ENCODE measurements at regions not wholly inside any gene's neighbourhood (a gene's known extent, or its start where the extent isn't known, plus 50 kb on each side); places are given as distances from the start of the nearest gene placed in this dataset.
"Not testable (repeated sequence)": the region's sequence is repeated elsewhere in the genome, so short reads cannot be mapped to it uniquely, and the experiment has no call there.

GRCh38 chr1:192876633-192877032 lies 67.8 kb downstream of the RGS2 start:
- Histone ChIP-seq H3K27ac (no peak overlapping the region), H3K27me3 (replicated peaks) (no peaks in the 10 kb centered on the region), H3K36me3 (replicated peaks) (no peaks in the 10 kb centered on the region), H3K4me3 (ENCODE audit: low read depth, low read length) (no peak overlapping the region)
- no peak for DNase-seq
- no peak for TF ChIP-seq CTCF (IDR thresholded peaks at IDR 0.05; ENCODE audit: low read depth, low read length, missing control alignments)
- in situ Hi-C loops (cut with HindIII; ENCODE audit: low pct_ligation_motif_present, low sequenced_read_pairs), result no loop called here

- DNase-seq, result peak; percentile 23
- in situ Hi-C loops (cut with HindIII; ENCODE audit: low pct_ligation_motif_present, low sequenced_read_pairs), result no loop called here
- Histone ChIP-seq H3K36me3 (replicated peaks) (no peaks in the 10 kb centered on the region), H3K27me3 (replicated peaks) (no peaks in the 10 kb centered on the region), H3K4me3 (ENCODE audit: low read depth, low read length) (no peak overlapping the region), H3K27ac (no peak overlapping the region)
- TF ChIP-seq CTCF (IDR thresholded peaks at IDR 0.05; ENCODE audit: low read depth, low read length, missing control alignments), result no peak
These were observed 68.5 kb downstream of the RGS2 start for GRCh38 chr1:192877283-192877886.

GRCh38 chr1:192878249-192878648 lies 69.4 kb downstream of the RGS2 start:
- Histone ChIP-seq H3K27ac (no peak overlapping the region), H3K27me3 (replicated peaks) (no peaks in the 10 kb centered on the region), H3K4me3 (ENCODE audit: low read depth, low read length) (no peak overlapping the region), H3K36me3 (replicated peaks) (no peaks in the 10 kb centered on the region)
- in situ Hi-C loops (cut with HindIII; ENCODE audit: low pct_ligation_motif_present, low sequenced_read_pairs), result no loop called here
- TF ChIP-seq CTCF (IDR thresholded peaks at IDR 0.05; ENCODE audit: low read depth, low read length, missing control alignments), result no peak
- peak; percentile 16 for DNase-seq

- H3K27ac ChIP-seq, result no peak overlapping the region
- H3K36me3 ChIP-seq (replicated peaks), result no peaks in the 10 kb centered on the region
- no peaks in the 10 kb centered on the region for H3K27me3 ChIP-seq (replicated peaks)
- peak; percentile 56 for DNase-seq
- in situ Hi-C loops (cut with HindIII; ENCODE audit: low pct_ligation_motif_present, low sequenced_read_pairs), result no loop called here
- no peak overlapping the region for H3K4me3 ChIP-seq (ENCODE audit: low read depth, low read length)
- TF ChIP-seq CTCF (IDR thresholded peaks at IDR 0.05; ENCODE audit: low read depth, low read length, missing control alignments), result no peak
These were observed 70.6 kb downstream of the RGS2 start for GRCh38 chr1:192879406-192879805.

- H3K27ac ChIP-seq, result no peak overlapping the region
- no peak overlapping the region for H3K4me3 ChIP-seq (ENCODE audit: low read depth, low read length)
- H3K36me3 ChIP-seq (replicated peaks), result no peaks in the 10 kb centered on the region
- in situ Hi-C loops (cut with HindIII; ENCODE audit: low pct_ligation_motif_present, low sequenced_read_pairs), result no loop called here
- no peaks in the 10 kb centered on the region for H3K27me3 ChIP-seq (replicated peaks)
- no peak for DNase-seq
- no peak for TF ChIP-seq CTCF (IDR thresholded peaks at IDR 0.05; ENCODE audit: low read depth, low read length, missing control alignments)
These were observed 71.4 kb downstream of the RGS2 start for GRCh38 chr1:192880231-192880630.

- in situ Hi-C loops (cut with HindIII; ENCODE audit: low pct_ligation_motif_present, low sequenced_read_pairs), result no loop called here
- no peak for TF ChIP-seq CTCF (IDR thresholded peaks at IDR 0.05; ENCODE audit: low read depth, low read length, missing control alignments)
- Histone ChIP-seq H3K27ac (no peak overlapping the region), H3K4me3 (ENCODE audit: low read depth, low read length) (no peak overlapping the region), H3K27me3 (replicated peaks) (no peaks in the 10 kb centered on the region), H3K36me3 (replicated peaks) (no peaks in the 10 kb centered on the region)
- no peak for DNase-seq
These were observed 75.4 kb downstream of the RGS2 start for GRCh38 chr1:192884241-192884640.

GRCh38 chr1:192885387-192885786 lies 76.5 kb downstream of the RGS2 start:
- H3K36me3 ChIP-seq (replicated peaks); H3K27me3 ChIP-seq (replicated peaks); DNase-seq; H3K27ac ChIP-seq; in situ Hi-C loops (cut with HindIII; ENCODE audit: low pct_ligation_motif_present, low sequenced_read_pairs); H3K4me3 ChIP-seq (ENCODE audit: low read depth, low read length): not testable (repeated sequence)
